ENCODE measurements at regions not wholly inside any gene's neighbourhood (a gene's known extent, or its start where the extent isn't known, plus 50 kb on each side); places are given as distances from the start of the nearest gene placed in this dataset.

GRCh38 chr1:98145655-98146054, 224.8 kb upstream of the DPYD start:
- H2AFZ ChIP-seq (ENCODE audit: low read depth) = no peak overlapping the region
- no peaks in the 10 kb centered on the region for H3K9me3 ChIP-seq
- H3K4me2 ChIP-seq = no peak overlapping the region
- ChIA-PET CTCF (no interaction called here), POLR2A (no interaction called here)
- H3K9ac ChIP-seq = no peak overlapping the region
- no peaks in the 10 kb centered on the region for H4K20me1 ChIP-seq (ENCODE audit: insufficient read depth)
- no peaks in the 10 kb centered on the region for H3F3A ChIP-seq (replicated peaks; ENCODE audit: insufficient read depth)
- H3K79me2 ChIP-seq (ENCODE audit: insufficient read depth) = no peaks in the 10 kb centered on the region
- H3K4me1 ChIP-seq (ENCODE audit: control insufficient read depth in 1 of 2, insufficient read depth in 2 of 2, low read depth in 1 of 2, low read length in 1 of 2) = no peaks in the 10 kb centered on the region
- WGBS (ENCODE audit: low lambda C conversion rate) = 81% methylated on average over 2 of the region's 2 CpGs
- H3K4me3 ChIP-seq (ENCODE audit: low read depth in 2 of 2, low read length in 1 of 2) = no peak overlapping the region
- no peak overlapping the region for H3K27ac ChIP-seq (ENCODE audit: low read depth in 2 of 2, low read length in 1 of 2)
- no peaks in the 10 kb centered on the region for H3K9me2 ChIP-seq
- no peaks in the 10 kb centered on the region for H3K36me3 ChIP-seq (replicated peaks in 1 of 2; ENCODE audit: control insufficient read depth in 1 of 2, insufficient read depth in 2 of 2, low read length in 1 of 2)
- no peaks in the 10 kb centered on the region for H3K27me3 ChIP-seq (ENCODE audit: insufficient read depth)
- DNase-seq = no peak
- TF ChIP-seq USF1 (IDR thresholded peaks at IDR 0.05; ENCODE audit: borderline replicate concordance, low read depth) (no peak), TEAD4 (IDR thresholded peaks at IDR 0.05; ENCODE audit: borderline replicate concordance, insufficient read depth) (no peak)

GRCh38 chr1:98143403-98143802, 222.6 kb upstream of the DPYD start:
- Histone ChIP-seq H3F3A (replicated peaks; ENCODE audit: insufficient read depth) (no peaks in the 10 kb centered on the region), H4K20me1 (ENCODE audit: insufficient read depth) (no peaks in the 10 kb centered on the region), H3K4me1 (ENCODE audit: control insufficient read depth in 1 of 2, insufficient read depth in 2 of 2, low read depth in 1 of 2, low read length in 1 of 2) (no peaks in the 10 kb centered on the region), H3K27me3 (ENCODE audit: insufficient read depth) (no peaks in the 10 kb centered on the region), H3K36me3 (replicated peaks in 1 of 2; ENCODE audit: control insufficient read depth in 1 of 2, insufficient read depth in 2 of 2, low read length in 1 of 2) (no peaks in the 10 kb centered on the region), H3K4me3 (ENCODE audit: low read depth in 2 of 2, low read length in 1 of 2) (no peak overlapping the region), H3K27ac (ENCODE audit: low read depth in 2 of 2, low read length in 1 of 2) (no peak overlapping the region), H3K9ac (no peak overlapping the region), H2AFZ (ENCODE audit: low read depth) (no peak overlapping the region), H3K79me2 (ENCODE audit: insufficient read depth) (no peaks in the 10 kb centered on the region), H3K4me2 (no peak overlapping the region), H3K9me3 (no peaks in the 10 kb centered on the region), H3K9me2 (no peaks in the 10 kb centered on the region)
- no peak for DNase-seq
- POLR2A ChIA-PET = no interaction called here
- no peak for TF ChIP-seq GABPA (IDR thresholded peaks at IDR 0.05; ENCODE audit: low read depth)
- no peak for TF ChIP-seq TCF12 (IDR thresholded peaks at IDR 0.05)
- no peak for TF ChIP-seq EP300 (IDR thresholded peaks at IDR 0.05; ENCODE audit: borderline replicate concordance in 1 of 2, low read depth in 1 of 2, low read length in 1 of 2)
- TF ChIP-seq NFIC (IDR thresholded peaks at IDR 0.05; ENCODE audit: borderline replicate concordance) = no peak
- TF ChIP-seq RCOR1 (IDR thresholded peaks at IDR 0.05; ENCODE audit: low read length) = no peak
- TF ChIP-seq JUND (IDR thresholded peaks at IDR 0.05) = no peak
- no peak for TF ChIP-seq TEAD4 (IDR thresholded peaks at IDR 0.05; ENCODE audit: borderline replicate concordance, insufficient read depth)
- no peak for TF ChIP-seq YY1 (IDR thresholded peaks at IDR 0.05; ENCODE audit: low read depth)
- TF ChIP-seq FOSL2 (IDR thresholded peaks at IDR 0.05; ENCODE audit: borderline replicate concordance, low read depth) = no peak
- TF ChIP-seq MEF2A (IDR thresholded peaks at IDR 0.05; ENCODE audit: borderline replicate concordance, low read depth) = no peak
- no peak for TF ChIP-seq ZBTB33 (IDR thresholded peaks at IDR 0.05; ENCODE audit: borderline replicate concordance, low read depth)
- no peak for TF ChIP-seq REST (IDR thresholded peaks at IDR 0.05; ENCODE audit: low read depth, low read length)
- no peak for TF ChIP-seq FOXM1 (IDR thresholded peaks at IDR 0.05; ENCODE audit: low read depth)
- TF ChIP-seq RXRA (IDR thresholded peaks at IDR 0.05; ENCODE audit: borderline replicate concordance, low read depth) = no peak
- TF ChIP-seq MAX (IDR thresholded peaks at IDR 0.05; ENCODE audit: low read depth) = no peak
- no peak for TF ChIP-seq USF2 (IDR thresholded peaks at IDR 0.05; ENCODE audit: borderline replicate concordance, low read depth, low read length)
- no peak for TF ChIP-seq PBX3 (IDR thresholded peaks at IDR 0.05)
- TF ChIP-seq CTCF (IDR thresholded peaks at IDR 0.05) = no peak
- 91% methylated on average over 2 of the region's 2 CpGs for WGBS (ENCODE audit: low lambda C conversion rate)
- CTCF ChIA-PET = no interaction called here
